Stimulated activated CD8-positive, alpha-beta memory T cell treated with anti-CD3 and anti-CD28 coated beads, Interleukin-7, amount 100 ng/mL, for 24 hours (primary cell): ENCODE measurements at regions not wholly inside any gene's neighbourhood (a gene's known extent, or its start where the extent isn't known, plus 50 kb on each side); places are given as distances from the start of the nearest gene placed in this dataset.

Source experiments
- DNase-seq: peaks from one replicate; pipeline ENCODE4 v3.0.0-alpha.2; 2020; ENCODE audit warnings: low read depth

- DNase-seq, result no peak
Measured at GRCh38 chr5:174235221-174236011, 189.9 kb downstream of the NSG2 start.

DNA sequence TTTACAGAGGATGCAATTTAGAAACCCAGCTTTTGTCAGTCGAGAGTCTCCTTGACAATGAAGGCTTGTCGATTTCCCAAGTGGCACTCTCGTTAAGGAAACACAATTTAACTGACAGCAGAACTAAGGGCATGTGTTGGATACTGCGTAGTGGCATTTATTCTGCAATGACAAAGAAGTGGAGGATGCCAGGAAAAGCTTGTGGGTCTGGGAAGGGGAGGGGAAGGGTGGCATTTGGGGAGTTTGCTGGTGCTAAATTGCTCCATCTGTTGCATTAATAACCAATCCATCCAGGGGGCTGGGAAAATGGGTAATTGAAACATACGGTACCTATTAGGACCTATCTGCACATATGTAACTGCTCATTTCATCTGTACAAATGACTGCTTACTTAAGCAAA, 190.6 kb downstream of the NSG2 start:
- DNase-seq, result no peak

DNA sequence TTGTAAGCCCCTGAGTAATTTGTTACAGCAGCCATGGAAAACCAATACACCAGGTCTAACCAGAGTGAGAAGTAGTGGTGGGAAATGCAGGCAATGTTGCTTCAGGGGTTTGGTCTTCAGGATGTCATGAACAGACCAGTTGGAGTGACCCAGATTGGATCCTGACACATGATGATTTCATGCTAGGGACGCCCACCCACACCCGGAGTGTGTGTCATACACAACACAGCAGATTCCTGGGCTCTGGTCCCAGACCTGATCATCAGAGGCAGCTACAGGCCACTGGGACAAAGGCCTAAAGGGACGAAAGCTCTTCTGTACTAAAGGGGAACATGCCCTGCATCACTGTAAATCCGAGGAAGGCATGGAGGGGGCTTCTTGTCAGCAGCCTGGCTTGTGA, 194.2 kb downstream of the NSG2 start:
- no peak for DNase-seq

GRCh38 chr5:174242573-174242972, 197.1 kb downstream of the NSG2 start:
- no peak for DNase-seq

- DNase-seq, result no peak
Measured at GRCh38 chr5:174243904-174244303, 198.4 kb downstream of the NSG2 start.

GRCh38 chr5:174245516-174246075, 200.1 kb downstream of the NSG2 start:
- no peak for DNase-seq

- DNase-seq, result no peak
Measured at GRCh38 chr5:174246743-174247142, 201.2 kb downstream of the NSG2 start.

DNA sequence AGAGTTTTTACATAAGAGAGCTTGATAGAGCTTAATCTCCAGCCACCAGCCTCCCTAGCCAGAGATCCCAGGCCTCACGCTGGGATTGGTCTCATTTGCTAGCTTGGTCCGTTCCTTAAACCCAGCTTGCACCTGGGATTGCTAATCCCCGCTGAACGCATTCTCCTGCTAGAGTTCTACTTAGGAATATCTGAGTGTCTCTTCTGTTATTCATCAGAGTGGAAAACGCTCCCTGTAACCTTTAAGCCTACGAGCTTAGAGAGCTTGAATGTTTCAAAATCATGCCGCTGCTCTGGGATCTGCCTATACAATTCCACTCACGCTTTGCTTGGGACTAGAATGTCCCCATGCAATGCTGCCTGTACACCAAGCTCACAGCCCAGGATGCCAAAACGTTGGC, 201.8 kb downstream of the NSG2 start:
- no peak for DNase-seq

- no peak for DNase-seq
Measured at GRCh38 chr5:174251305-174252000, 205.9 kb downstream of the NSG2 start.

GRCh38 chr5:174252121-174252520, 206.6 kb downstream of the NSG2 start:
- DNase-seq, result no peak

DNA sequence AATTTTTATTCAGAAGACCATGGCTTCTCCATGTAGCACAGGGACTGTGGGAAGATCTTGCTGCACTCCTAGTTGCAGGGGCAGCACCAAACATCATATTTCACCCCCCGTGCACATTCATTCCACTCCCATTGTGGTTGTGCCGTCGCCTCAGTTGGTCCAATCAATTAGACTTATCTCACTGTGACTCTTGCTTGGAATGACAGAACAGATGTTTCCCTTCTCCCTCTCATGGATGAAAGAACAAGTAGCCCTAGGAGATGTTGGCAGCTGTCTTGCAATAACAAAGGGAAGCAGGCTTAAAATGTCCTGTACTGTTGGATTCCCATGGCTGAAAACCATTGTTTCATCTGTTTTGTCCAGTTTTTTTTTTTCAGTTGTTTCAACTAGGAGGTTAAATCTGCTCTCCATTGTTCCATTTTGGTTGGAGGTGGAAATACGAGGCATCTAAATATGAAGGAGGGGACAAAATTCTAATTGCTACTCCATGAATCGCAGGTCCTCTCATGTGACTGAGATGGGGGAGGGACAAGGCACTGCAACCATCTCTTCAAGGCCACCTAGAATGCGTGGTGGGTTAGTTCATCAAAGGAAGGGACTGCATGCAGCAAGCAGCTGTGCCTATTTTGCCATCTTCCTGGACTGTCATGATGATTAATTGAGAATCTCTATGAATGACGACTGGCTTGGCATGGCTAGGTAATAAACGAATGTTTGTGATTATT, 214.4 kb downstream of the NSG2 start:
- no peak for DNase-seq

DNA sequence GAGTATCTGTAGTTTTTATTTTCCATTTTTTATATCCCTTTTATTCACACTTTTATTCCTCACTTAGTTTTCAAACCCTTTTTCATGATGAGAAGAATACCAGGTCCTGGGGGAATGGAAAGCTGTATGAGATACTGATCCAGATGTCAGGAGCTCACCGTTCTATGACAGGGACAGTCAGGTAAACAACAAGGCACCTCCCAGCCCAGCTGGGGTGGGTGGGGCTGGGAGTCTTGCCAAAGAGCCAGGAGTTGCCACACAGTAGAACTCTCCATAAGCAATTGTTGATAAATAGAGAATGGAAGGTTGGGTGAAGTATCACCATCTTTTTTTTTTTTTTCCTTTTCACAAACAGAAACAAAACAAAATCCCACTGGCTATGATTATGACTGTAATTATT, 225.8 kb downstream of the NSG2 start:
- no peak for DNase-seq

DNA sequence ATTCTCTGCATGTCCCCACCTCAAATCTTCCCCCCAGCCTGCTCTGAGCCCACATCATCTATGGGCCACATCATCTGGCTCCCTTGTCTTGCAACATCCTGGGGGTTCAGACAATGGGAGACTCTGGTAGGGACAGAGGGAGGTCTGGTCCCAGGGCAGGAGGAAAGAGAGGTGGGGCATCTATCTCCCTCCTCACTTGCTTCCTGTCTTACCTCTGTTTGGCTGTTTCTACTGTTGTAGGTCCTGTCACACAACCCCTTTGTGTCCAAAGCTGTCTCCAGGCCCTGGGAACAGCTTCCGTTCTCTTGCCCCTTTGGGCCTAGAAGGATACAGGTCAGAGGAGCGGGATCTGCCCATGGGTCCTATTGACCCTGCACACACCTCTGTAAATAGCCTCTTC, 227.2 kb downstream of the NSG2 start:
- no peak for DNase-seq

DNA sequence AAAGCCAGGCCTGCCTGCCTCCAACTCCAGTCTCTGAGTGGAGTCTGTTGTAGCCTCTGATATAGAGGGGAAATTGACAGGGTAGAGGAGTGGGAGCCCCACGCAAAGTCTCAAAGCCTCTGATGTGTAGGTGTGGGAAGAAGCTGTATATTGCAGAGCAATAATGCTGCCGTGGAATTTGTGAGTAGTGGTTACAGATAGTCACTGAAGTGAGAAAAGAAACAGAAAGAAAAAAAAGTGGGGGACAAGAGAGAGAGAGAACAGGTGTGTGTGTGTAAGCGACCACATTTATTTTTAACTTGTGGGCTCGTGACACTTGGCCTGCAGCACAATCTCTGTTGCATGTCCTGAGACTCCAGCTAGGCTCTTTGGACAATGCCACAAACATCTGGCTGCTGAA, 227.8 kb downstream of the NSG2 start:
- no peak for DNase-seq

DNA sequence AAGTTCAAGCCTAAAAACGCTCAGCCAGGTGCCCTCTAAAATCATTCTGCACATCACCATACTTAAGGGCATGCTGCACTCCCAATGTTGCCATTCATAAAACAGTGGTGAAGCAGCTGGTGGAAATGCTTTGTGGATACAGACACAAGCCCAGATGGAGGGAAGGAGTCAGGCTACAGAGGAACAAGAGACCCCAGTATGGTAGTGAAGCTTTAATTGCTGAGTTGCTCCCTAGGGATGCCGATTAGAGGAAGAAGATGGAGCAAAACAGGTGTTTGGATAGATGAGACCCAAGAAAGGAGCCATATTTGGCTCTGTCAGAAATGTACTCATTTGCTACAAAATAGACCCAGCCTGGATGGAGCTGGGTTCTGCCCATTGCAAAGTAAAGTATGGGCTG, 230.5 kb downstream of the NSG2 start:
- no peak for DNase-seq

GRCh38 chr5:174281089-174281760, 235.7 kb downstream of the NSG2 start:
- DNase-seq, result no peak

DNA sequence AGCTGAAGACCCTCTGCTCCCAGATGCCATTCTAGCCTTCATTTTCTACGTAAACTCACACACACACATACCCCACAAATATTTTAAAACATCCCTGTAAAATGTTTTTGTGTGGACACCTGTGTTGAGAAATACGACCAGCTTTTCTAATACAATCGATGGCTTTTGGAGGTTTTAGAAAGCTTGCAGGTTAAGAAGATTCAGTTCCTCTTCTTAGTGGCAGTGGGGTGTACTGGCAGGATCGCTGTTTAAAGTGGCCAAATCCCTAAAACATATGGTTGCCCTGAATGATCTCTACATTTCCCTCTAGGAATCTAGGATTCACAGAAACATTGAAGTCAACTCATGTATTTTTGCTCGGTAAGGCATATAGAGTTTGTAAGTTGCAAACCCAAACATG, 236.3 kb downstream of the NSG2 start:
- DNase-seq, result no peak

DNA sequence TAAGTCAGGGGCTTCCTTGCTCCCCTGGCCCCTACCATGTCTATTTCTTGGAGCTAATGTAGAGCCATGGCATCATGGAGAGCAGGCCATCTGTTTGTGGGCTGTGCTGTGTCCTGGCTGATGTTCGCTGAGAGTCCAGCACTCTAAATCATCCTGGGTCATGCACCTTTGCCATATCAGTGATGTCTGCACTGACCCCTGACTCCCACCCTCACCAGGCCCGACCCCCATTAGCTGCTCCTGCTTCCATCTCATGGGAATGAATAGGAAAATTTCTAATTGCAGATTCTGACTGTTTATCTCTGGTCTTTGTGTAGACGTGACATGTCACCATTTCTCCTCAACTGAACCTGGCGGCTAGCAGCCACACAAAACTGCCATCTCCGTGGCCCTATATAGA, 236.9 kb downstream of the NSG2 start:
- no peak for DNase-seq

DNA sequence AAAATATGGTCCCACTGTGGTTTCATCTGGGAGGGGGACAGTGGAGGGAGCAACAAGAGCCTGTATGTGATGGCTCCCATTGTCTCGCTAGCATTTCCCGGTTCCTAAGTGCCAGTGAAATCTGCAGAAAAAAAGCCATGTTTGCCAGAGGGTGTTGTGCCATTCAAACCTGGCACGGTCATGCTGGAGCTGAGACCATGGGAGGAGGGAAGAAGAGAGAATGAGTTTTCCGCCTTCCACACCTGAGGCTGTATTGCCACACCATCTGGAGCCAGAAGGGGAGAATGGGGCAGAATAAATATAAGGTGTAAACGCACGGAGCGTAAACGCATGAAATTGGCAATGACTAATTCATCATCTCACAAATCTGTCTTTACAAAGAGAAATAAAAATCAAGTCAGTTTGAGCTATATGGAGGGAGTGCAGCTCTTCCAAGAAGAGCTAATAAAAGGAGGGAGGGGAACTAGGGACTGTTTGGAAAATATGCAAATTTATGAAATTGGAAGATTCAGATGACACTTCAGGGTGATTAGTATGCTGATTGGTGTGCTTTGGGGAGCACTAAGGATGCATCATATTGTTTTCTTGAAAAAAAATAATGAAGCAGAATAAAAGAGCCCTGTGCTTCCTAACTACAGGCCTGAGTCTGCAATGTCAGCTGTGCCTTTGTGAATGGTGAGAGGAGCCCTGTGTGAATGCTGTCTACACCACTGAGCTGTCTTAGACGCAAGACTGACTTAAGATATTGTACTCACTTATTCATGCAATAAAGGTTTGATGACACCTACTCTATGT, 237.9 kb downstream of the NSG2 start:
- no peak for DNase-seq

GRCh38 chr5:174284873-174285272, 239.4 kb downstream of the NSG2 start:
- no peak for DNase-seq

- DNase-seq, result no peak
Measured at GRCh38 chr5:174287761-174288160, 242.3 kb downstream of the NSG2 start.
